Prostate gland (tissue), 2 donors: ENCODE measurements at regions not wholly inside any gene's neighbourhood (a gene's known extent, or its start where the extent isn't known, plus 50 kb on each side); places are given as distances from the start of the nearest gene placed in this dataset.

Experiments used
- DNase-seq: peaks from one replicate; pipeline ENCODE4 v3.0.0-alpha.2; 2019; ENCODE audit warnings: low spot score
- H3K27ac ChIP-seq, 2 donors: fragments of 200-600 bp; sonication (generic); 2 replicates each; pipeline ENCODE4 v1.5.1; 2017 to 2019
- H3K27me3 ChIP-seq: fragments of 200-600 bp; sonication (generic); replicated peaks from 2 replicates; pipeline ENCODE4 v1.5.1; 2019; ENCODE audit not compliant: insufficient read depth
- H3K36me3 ChIP-seq, 2 donors: fragments of 200-600 bp; sonication (generic); 1 replicate in 1 of 2; 2 replicates in 1 of 2; pipeline versions ENCODE4 v1.5.1 to v1.8.1; 2017 to 2019
- H3K4me1 ChIP-seq: fragments of 200-600 bp; sonication (generic); replicated peaks from 2 replicates; pipeline ENCODE4 v1.5.1; 2019
- H3K4me3 ChIP-seq, 2 donors: fragments of 200-600 bp; sonication (generic); 2 replicates each; pipeline ENCODE4 v1.5.1; 2017 to 2019
- H3K9me3 ChIP-seq: fragments of 200-600 bp; sonication (generic); 2 replicates; pipeline ENCODE4 v1.5.1; 2017
- CTCF ChIP-seq, 4 experiments: fragments of 200-600 bp in 2 of 4; fragments of 450-650 bp in 2 of 4; sonication (generic) in 2 of 4; IDR thresholded peaks; 1 replicate in 3 of 4; 2 replicates in 1 of 4; pipeline ENCODE4 v1.5.1; 2016 to 2019; ENCODE audit warnings: antibody characterized with exemption in 4 of 4, mild to moderate bottlenecking in 2 of 4, moderate library complexity in 2 of 4
- POLR2A ChIP-seq: fragments of 450-650 bp; IDR thresholded peaks from one replicate; pipeline ENCODE4 v1.6.1; 2016; ENCODE audit warnings: antibody characterized with exemption, mild to moderate bottlenecking
- POLR2AphosphoS5 ChIP-seq: sonication (generic); formaldehyde crosslinking; IDR thresholded peaks from one replicate; pipeline ENCODE4 v1.6.1; 2017; ENCODE audit warnings: antibody characterized with exemption
- WGBS: methylation state at CpG from one replicate; pipeline ENCODE4 v1.1.5; 2018; 5-methylcytosine and 5-hydroxymethylcytosine counted together
- intact Hi-C: fragments of 100-400 bp; cut with DNase I; formaldehyde crosslinking; loops from one replicate; pipeline ENCODE4 v1.14.2; 2022

GRCh38 chr3:94686208-94686607 is 623.3 kb downstream of the NSUN3 start:
- Histone ChIP-seq H3K4me3 (no peak overlapping the region), H3K36me3 (no peaks in the 10 kb centered on the region), H3K27me3 (no peaks in the 10 kb centered on the region), H3K27ac (no peak overlapping the region), H3K4me1 (no peaks in the 10 kb centered on the region), H3K9me3 (no peaks in the 10 kb centered on the region)
- intact Hi-C loops: no loop called here
- TF ChIP-seq CTCF (IDR thresholded peaks at IDR 0.05): no peak
- TF ChIP-seq POLR2AphosphoS5: no peak
- TF ChIP-seq POLR2A: no peak
- 82% methylated on average over 1 of the region's 1 CpG for WGBS
- no peak for DNase-seq

DNA sequence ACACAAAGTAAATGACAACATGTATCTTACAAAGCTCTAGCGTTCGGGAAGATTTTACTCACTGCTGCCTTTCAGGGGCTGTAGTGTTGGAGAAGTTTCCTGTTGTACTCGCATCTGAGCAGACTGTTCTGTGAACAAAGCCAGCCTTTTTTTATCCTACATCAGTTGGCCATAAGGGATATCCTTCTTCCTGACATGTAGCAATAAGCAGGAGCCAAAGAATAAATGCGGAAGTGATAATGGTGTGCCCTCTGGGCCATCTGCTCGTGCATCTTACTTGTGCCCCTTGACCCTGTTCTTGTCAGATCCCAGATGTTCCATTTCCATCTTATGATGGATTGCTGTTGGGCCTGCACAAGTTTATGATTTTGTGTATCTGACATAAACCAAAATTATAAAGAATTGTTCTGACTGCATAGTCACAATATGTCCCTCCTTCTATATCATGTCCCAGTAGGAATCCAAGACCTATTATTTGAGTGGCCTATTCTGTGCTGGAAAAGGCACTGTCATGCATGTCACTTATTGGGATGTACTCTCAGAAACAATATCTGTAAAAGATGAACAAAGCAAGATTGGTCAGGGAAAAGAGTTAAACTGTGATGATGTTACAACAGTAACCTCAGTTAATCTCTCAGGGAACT is 631.3 kb downstream of the NSUN3 start:
- 69% methylated on average over 5 of the region's 5 CpGs for WGBS
- TF ChIP-seq POLR2AphosphoS5 (no peak), POLR2A (no peak), CTCF (IDR thresholded peaks at IDR 0.05) (no peak)
- H3K27me3 ChIP-seq: no peaks in the 10 kb centered on the region
- intact Hi-C loops: no loop called here
- DNase-seq: no peak
- H3K36me3 ChIP-seq: no peaks in the 10 kb centered on the region
- no peaks in the 10 kb centered on the region for H3K9me3 ChIP-seq
- no peak overlapping the region for H3K27ac ChIP-seq
- H3K4me3 ChIP-seq: no peak overlapping the region
- no peaks in the 10 kb centered on the region for H3K4me1 ChIP-seq

- H3K27me3 ChIP-seq: no peaks in the 10 kb centered on the region
- no peak for DNase-seq
- H3K9me3 ChIP-seq: no peaks in the 10 kb centered on the region
- 60% methylated on average over 2 of the region's 2 CpGs for WGBS
- H3K4me3 ChIP-seq: no peak overlapping the region
- no peaks in the 10 kb centered on the region for H3K36me3 ChIP-seq
- intact Hi-C loops: no loop called here
- no peak overlapping the region for H3K27ac ChIP-seq
- TF ChIP-seq POLR2AphosphoS5 (no peak), POLR2A (no peak), CTCF (IDR thresholded peaks at IDR 0.05) (no peak)
- H3K4me1 ChIP-seq: no peaks in the 10 kb centered on the region
Observed at GRCh38 chr3:94694894-94695293, 632.0 kb downstream of the NSUN3 start.

DNA sequence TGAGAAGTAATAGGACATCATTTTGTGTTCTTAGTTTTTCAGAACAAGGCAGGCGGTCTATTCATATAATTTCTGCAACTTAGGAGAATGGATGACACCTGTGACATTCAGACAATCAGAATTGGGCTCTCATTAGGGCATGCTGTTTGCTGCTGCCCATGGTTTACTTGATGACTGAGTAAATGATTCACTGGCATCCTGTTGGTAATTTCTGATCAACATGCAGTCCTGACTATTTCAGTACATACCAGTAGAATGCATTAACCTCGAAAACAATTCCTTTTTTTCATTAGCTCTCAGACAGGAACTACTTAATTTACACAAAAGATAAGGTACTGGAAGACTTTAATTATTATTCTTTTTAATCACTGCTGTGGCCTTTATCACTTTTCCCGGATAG is 641.6 kb downstream of the NSUN3 start:
- no peaks in the 10 kb centered on the region for H3K27me3 ChIP-seq
- DNase-seq: no peak
- no peaks in the 10 kb centered on the region for H3K4me1 ChIP-seq
- WGBS: 80% methylated on average over 3 of the region's 3 CpGs
- no peaks in the 10 kb centered on the region for H3K9me3 ChIP-seq
- no peak overlapping the region for H3K27ac ChIP-seq
- H3K36me3 ChIP-seq: no peaks in the 10 kb centered on the region
- TF ChIP-seq POLR2A (no peak), CTCF (IDR thresholded peaks at IDR 0.05) (no peak), POLR2AphosphoS5 (no peak)
- H3K4me3 ChIP-seq: no peak overlapping the region
- intact Hi-C loops: no loop called here

GRCh38 chr3:94709249-94709902 is 646.5 kb downstream of the NSUN3 start:
- Histone ChIP-seq H3K27ac (no peak overlapping the region), H3K9me3 (no peaks in the 10 kb centered on the region), H3K36me3 (no peaks in the 10 kb centered on the region), H3K27me3 (no peaks in the 10 kb centered on the region), H3K4me1 (no peaks in the 10 kb centered on the region), H3K4me3 (no peak overlapping the region)
- no peak for TF ChIP-seq POLR2AphosphoS5
- TF ChIP-seq CTCF (IDR thresholded peaks at IDR 0.05): no peak
- no peak for TF ChIP-seq POLR2A
- WGBS: 69% methylated on average over 1 of the region's 1 CpG
- intact Hi-C loops: no loop called here
- no peak for DNase-seq
